ENCODE measurements at regions not wholly inside any gene's neighbourhood (a gene's known extent, or its start where the extent isn't known, plus 50 kb on each side); places are given as distances from the start of the nearest gene placed in this dataset.
"Not testable (repeated sequence)": the region's sequence is repeated elsewhere in the genome, so short reads cannot be mapped to it uniquely, and the experiment has no call there.

GRCh38 chr21:6429924-6430323 is 4091.5 kb upstream of the TPTE start:
- TF ChIP-seq CTCF, POLR2A (IDR thresholded peaks at IDR 0.05): not testable (repeated sequence)
